ENCODE measurements at regions not wholly inside any gene's neighbourhood (a gene's known extent, or its start where the extent isn't known, plus 50 kb on each side); places are given as distances from the start of the nearest gene placed in this dataset.

- DNase-seq = no peak
- no peak for TF ChIP-seq CTCF (IDR thresholded peaks at IDR 0.05)
- no peak overlapping the region for H3K27ac ChIP-seq
- WGBS, 3 donors = 69 to 75% (median 70%) methylated on average over 4 of the region's 4 CpGs
- H3K27me3 ChIP-seq (ENCODE audit: insufficient read depth in 3 of 3, low read length in 2 of 3) = no peaks in the 10 kb centered on the region
- intact Hi-C loops (cut with DNase I) = no loop called here
- H3K9me3 ChIP-seq = no peaks in the 10 kb centered on the region
- H3K36me3 ChIP-seq (ENCODE audit: insufficient read depth in 1 of 2, low read depth in 1 of 2) = no peaks in the 10 kb centered on the region
- ATAC-seq = no peak
- no peak overlapping the region for H3K4me3 ChIP-seq
- H3K4me1 ChIP-seq = no peaks in the 10 kb centered on the region
Measured at GRCh38 chr9:95791286-95791685, 84.2 kb upstream of the ERCC6L2 start.

GRCh38 chr9:95788521-95788991 is 86.9 kb upstream of the ERCC6L2 start:
- no peak overlapping the region for H3K27ac ChIP-seq
- no peak for ATAC-seq

GRCh38 chr9:95788021-95788420 is 87.5 kb upstream of the ERCC6L2 start:
- H3K27me3 ChIP-seq (ENCODE audit: insufficient read depth in 3 of 3, low read length in 2 of 3) = no peaks in the 10 kb centered on the region
- H3K36me3 ChIP-seq (ENCODE audit: insufficient read depth in 1 of 2, low read depth in 1 of 2) = no peaks in the 10 kb centered on the region
- intact Hi-C loops (cut with DNase I) = loop anchor here in 1 of 2 donors (10.0 kb wide), 1 partner anchor 63 kb away; no protein-coding TSS in a partner anchor
- ATAC-seq (no peak), DNase-seq (no peak)
- TF ChIP-seq CTCF (IDR thresholded peaks at IDR 0.05) = no peak
- no peaks in the 10 kb centered on the region for H3K9me3 ChIP-seq
- no peak overlapping the region for H3K4me3 ChIP-seq
- WGBS, 3 donors = 23 to 39% (median 32%) methylated on average over 7 of the region's 7 CpGs
- H3K27ac ChIP-seq = no peak overlapping the region
- no peaks in the 10 kb centered on the region for H3K4me1 ChIP-seq

More at GRCh38 chr9:95788521-95788991, 86.9 kb upstream of the ERCC6L2 start:
- intact Hi-C loops (cut with DNase I) = loop anchor here in 1 of 2 donors (10.0 kb wide), 1 partner anchor 64 kb away; no protein-coding TSS in a partner anchor
- no peaks in the 10 kb centered on the region for H3K27me3 ChIP-seq (ENCODE audit: insufficient read depth in 3 of 3, low read length in 2 of 3)
- no peaks in the 10 kb centered on the region for H3K9me3 ChIP-seq
- H3K4me3 ChIP-seq = no peak overlapping the region
- WGBS, 3 donors = 24 to 46% (median 24%) methylated on average over 6 of the region's 6 CpGs
- TF ChIP-seq CTCF (IDR thresholded peaks at IDR 0.05) = no peak
- H3K4me1 ChIP-seq = no peaks in the 10 kb centered on the region
- H3K36me3 ChIP-seq (ENCODE audit: insufficient read depth in 1 of 2, low read depth in 1 of 2) = no peaks in the 10 kb centered on the region
- no peak for DNase-seq

- Histone ChIP-seq H3K36me3 (ENCODE audit: insufficient read depth in 1 of 2, low read depth in 1 of 2) (no peaks in the 10 kb centered on the region), H3K4me3 (no peak overlapping the region), H3K4me1 (no peaks in the 10 kb centered on the region), H3K27ac (no peak overlapping the region), H3K27me3 (ENCODE audit: insufficient read depth in 3 of 3, low read length in 2 of 3) (no peaks in the 10 kb centered on the region), H3K9me3 (no peaks in the 10 kb centered on the region)
- WGBS, 3 donors = 88 to 100% (median 90%) methylated on average over 3 of the region's 3 CpGs
- TF ChIP-seq CTCF (IDR thresholded peaks at IDR 0.05) = no peak
- intact Hi-C loops (cut with DNase I) = loop anchor here in 1 of 2 donors (10.0 kb wide), 1 partner anchor 60 kb away; no protein-coding TSS in a partner anchor
- DNase-seq (no peak), ATAC-seq (no peak)
Measured at GRCh38 chr9:95785209-95785608, 90.3 kb upstream of the ERCC6L2 start.

- DNase-seq (no peak), ATAC-seq (no peak)
- TF ChIP-seq CTCF (IDR thresholded peaks at IDR 0.05) = no peak
- Histone ChIP-seq H3K36me3 (ENCODE audit: insufficient read depth in 1 of 2, low read depth in 1 of 2) (no peaks in the 10 kb centered on the region), H3K9me3 (no peaks in the 10 kb centered on the region), H3K4me1 (no peaks in the 10 kb centered on the region), H3K27ac (no peak overlapping the region), H3K27me3 (ENCODE audit: insufficient read depth in 3 of 3, low read length in 2 of 3) (no peaks in the 10 kb centered on the region), H3K4me3 (no peak overlapping the region)
- 87 to 90% (median 89%) methylated on average over 23 to 31 of the region's 31 CpGs for WGBS, 3 donors
- intact Hi-C loops (cut with DNase I) = loop anchor here in 1 of 2 donors (10.0 kb wide), 1 partner anchor 60 kb away; no protein-coding TSS in a partner anchor
Measured at GRCh38 chr9:95784318-95784717, 91.2 kb upstream of the ERCC6L2 start.
